ENCODE measurements at regions not wholly inside any gene's neighbourhood (a gene's known extent, or its start where the extent isn't known, plus 50 kb on each side); places are given as distances from the start of the nearest gene placed in this dataset.
"Not testable (repeated sequence)": the region's sequence is repeated elsewhere in the genome, so short reads cannot be mapped to it uniquely, and the experiment has no call there.

DNA sequence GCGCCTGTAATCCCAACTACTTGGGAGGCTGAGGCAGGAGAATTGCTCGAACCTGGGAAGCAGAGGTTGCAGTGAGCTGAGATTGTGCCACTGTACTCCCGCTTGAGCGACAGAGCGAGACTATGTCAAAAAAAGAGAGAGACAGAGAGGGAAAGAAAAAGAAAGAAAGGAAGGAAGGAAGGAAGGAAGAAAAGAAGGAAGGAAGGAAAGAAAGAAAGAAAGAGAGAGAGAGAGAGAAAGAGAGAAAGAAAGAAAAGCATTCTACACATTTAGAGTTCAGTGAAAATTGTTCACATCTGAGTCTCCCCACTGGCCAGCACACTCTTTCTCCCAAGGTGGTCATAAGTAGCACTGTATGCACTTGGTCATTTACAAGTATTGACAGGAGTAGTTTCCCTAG, 69.2 kb upstream of the TAB2 start:
- CTCF ChIA-PET (ENCODE audit: partially characterized antibody); H2AFZ ChIP-seq (ENCODE audit: low read length); H3K79me1 ChIP-seq (ENCODE audit: low read depth, low read length); DNase-seq (ENCODE audit: low read depth in 1 of 2, low spot score in 2 of 2); H3K56ac ChIP-seq (replicated peaks; ENCODE audit: insufficient read length, low read depth, low read length); H2BK12ac ChIP-seq (ENCODE audit: low read depth, low read length); H3K23ac ChIP-seq (ENCODE audit: insufficient read length); H3K79me2 ChIP-seq (ENCODE audit: control insufficient read depth in 1 of 2, insufficient read depth in 2 of 2, low read length in 2 of 2); H3K27me3 ChIP-seq (replicated peaks in 1 of 4; ENCODE audit: control insufficient read depth in 3 of 4, extremely low read depth in 1 of 4, insufficient read depth in 3 of 4, low read length in 3 of 4); H3K4me3 ChIP-seq (ENCODE audit: extremely low read depth in 1 of 4, insufficient read depth in 2 of 4, low read depth in 3 of 4, low read length in 4 of 4); H4K5ac ChIP-seq (ENCODE audit: insufficient read length, low read depth, low read length); H4K91ac ChIP-seq (replicated peaks; ENCODE audit: insufficient read length, low read length); H3K23me2 ChIP-seq (ENCODE audit: low read depth, low read length); H2BK5ac ChIP-seq (ENCODE audit: low read depth, low read length); H3K9ac ChIP-seq (replicated peaks in 1 of 4; ENCODE audit: extremely low read depth in 1 of 4, low read depth in 3 of 4, low read length in 3 of 4); H4K20me1 ChIP-seq (replicated peaks in 1 of 2; ENCODE audit: control insufficient read depth in 1 of 2, insufficient read depth in 2 of 2, low read length in 2 of 2); H2AK5ac ChIP-seq (ENCODE audit: low read depth, low read length); POLR2A ChIA-PET (ENCODE audit: partially characterized antibody); H3K9me3 ChIP-seq (ENCODE audit: insufficient read depth in 2 of 2, low read depth in 1 of 2, low read length in 1 of 2); FAIRE-seq; H2BK15ac ChIP-seq (ENCODE audit: low read length); H3K4me1 ChIP-seq (replicated peaks in 1 of 4; ENCODE audit: control insufficient read depth in 3 of 4, insufficient read depth in 4 of 4, low read length in 3 of 4); H2BK120ac ChIP-seq (replicated peaks; ENCODE audit: low read depth, low read length); H3K27ac ChIP-seq (ENCODE audit: low read depth, low read length); H3K36me3 ChIP-seq (ENCODE audit: control insufficient read depth in 2 of 4, insufficient read depth in 4 of 4, low read length in 3 of 4); H3K4me2 ChIP-seq (ENCODE audit: insufficient read depth in 1 of 2, low read depth in 2 of 2, low read length in 2 of 2); H3K4ac ChIP-seq (replicated peaks; ENCODE audit: insufficient read length, low read depth, low read length); H4K8ac ChIP-seq (ENCODE audit: extremely low read depth, insufficient read depth, low read length); H3K14ac ChIP-seq (ENCODE audit: insufficient read length); H2BK20ac ChIP-seq (ENCODE audit: low read length); H3K18ac ChIP-seq (ENCODE audit: extremely low read depth, low read length): not testable (repeated sequence)
- 69% methylated on average over 5 of the region's 5 CpGs; no CpG with 5 or more reads in 1 of the 2 experiments for WGBS, 2 experiments (ENCODE audit: extremely low coverage in 1 of 2, insufficient coverage in 1 of 2, insufficient read length in 1 of 2, insufficient replicate concordance in 2 of 2, low coverage in 1 of 2, low lambda C conversion rate in 2 of 2, missing lambda C conversion rate in 1 of 2)

All from H1 (cell line).